GM12891 (cell line): ENCODE measurements at regions not wholly inside any gene's neighbourhood (a gene's known extent, or its start where the extent isn't known, plus 50 kb on each side); places are given as distances from the start of the nearest gene placed in this dataset.

Experiments used
- POLR2A ChIP-seq: IDR thresholded peaks from 2 replicates; pipeline ENCODE4 v1.6.1; 2011; ENCODE audit warnings: low read depth, low read length, control low read depth
- POLR2AphosphoS5 ChIP-seq: IDR thresholded peaks from 2 replicates; pipeline ENCODE4 v1.6.1; 2011; ENCODE audit warnings: low read depth, low read length, control low read depth

DNA sequence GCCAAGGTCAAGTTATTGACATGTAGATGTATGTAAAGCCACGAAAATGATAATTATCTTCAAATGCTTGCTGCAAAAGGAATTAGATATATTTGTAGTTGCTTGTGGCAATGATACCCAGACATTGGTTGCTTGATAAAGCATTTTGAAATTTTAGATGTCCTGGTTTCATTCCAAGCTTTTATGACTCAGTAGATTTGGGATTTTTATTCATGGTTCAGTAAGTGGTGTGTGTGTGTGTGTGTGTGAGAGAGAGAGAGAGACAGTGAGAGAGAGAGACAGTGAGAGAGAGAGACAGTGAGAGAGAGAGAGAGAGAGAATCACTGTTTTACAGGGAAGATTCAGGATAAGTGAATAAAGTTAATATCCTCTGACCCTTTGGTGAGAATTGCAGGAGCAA is 498.2 kb upstream of the C1orf87 start:
- TF ChIP-seq POLR2A (no peak), POLR2AphosphoS5 (no peak)
